ENCODE measurements at regions not wholly inside any gene's neighbourhood (a gene's known extent, or its start where the extent isn't known, plus 50 kb on each side); places are given as distances from the start of the nearest gene placed in this dataset.

- no peak for DNase-seq (ENCODE audit: low read depth, low spot score)
- no peaks in the 10 kb centered on the region for H3K27me3 Mint-ChIP-seq (ENCODE audit: low read depth)
- H3K9me3 Mint-ChIP-seq, result peaks cover 4% of the 10 kb centered on the region
- H3K36me3 Mint-ChIP-seq (ENCODE audit: low read depth), result no peaks in the 10 kb centered on the region
- H3K4me3 Mint-ChIP-seq, result no peak overlapping the region
- H3K27ac Mint-ChIP-seq (ENCODE audit: unreplicated experiment), result no peak overlapping the region
- H3K4me1 Mint-ChIP-seq, result peaks cover 4% of the 10 kb centered on the region
- TF ChIP-seq CTCF (conservative IDR thresholded peaks at IDR 0.05), result no peak
Measured at GRCh38 chr6:126185774-126186173, 154.1 kb upstream of the CENPW start.

DNA sequence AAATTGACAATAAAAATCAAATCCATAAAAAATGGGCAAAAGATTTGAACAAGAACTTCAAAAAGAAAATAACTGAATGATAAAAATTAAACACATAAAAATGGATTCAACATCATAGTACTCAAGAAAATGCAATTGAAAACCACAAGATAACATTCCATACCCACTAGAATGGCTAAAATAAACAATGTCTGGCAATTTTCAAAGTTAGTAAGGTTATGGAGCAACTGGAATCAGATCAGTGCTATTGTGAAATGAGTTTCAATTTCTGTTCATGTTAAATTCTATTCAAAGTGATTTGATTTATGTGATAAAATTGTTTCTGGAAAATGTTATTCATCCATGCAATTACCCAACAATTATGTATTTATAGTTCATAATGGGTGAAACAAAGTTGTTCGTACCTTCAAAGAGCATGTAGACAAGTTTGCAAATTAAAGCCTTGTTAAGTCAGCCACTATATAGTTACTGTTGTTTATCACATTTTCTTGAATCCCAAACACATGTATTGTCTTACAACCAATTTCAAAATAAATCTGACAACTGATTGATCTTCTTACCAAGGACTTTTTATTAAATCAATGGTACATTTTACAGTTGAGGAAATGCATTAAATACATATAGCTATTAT is 151.5 kb upstream of the CENPW start:
- no peaks in the 10 kb centered on the region for H3K4me1 Mint-ChIP-seq
- H3K36me3 Mint-ChIP-seq (ENCODE audit: low read depth), result peaks cover 3% of the 10 kb centered on the region

DNA sequence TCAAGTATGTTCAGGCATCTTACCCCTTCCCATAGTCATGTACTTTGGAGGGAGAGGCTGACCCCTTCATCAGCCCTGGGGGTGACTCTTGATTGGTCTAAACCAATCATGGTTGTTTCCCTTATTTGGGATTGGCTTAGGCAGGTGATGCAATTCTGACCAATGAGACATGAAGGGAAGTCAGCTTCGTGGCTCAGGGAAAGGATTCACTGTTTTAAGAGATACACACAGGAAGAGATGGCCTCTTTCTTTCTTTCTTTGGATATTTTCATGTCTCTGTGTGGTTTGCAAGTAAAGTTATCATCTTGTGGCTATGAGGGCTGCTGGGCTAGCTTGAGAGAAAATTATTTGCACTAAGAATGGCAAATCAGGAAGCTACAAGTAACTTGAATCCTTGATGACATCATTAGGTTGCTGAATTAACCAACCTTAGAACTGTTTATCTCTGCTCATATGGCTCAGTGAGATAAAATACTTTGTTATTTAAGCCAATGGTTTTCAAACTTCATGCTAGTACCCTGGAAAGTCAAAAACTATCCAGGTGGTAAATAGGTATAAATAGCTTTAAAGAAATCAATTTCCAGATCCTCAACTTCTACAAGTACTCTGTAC is 144.2 kb upstream of the CENPW start:
- Mint-ChIP-seq H3K36me3 (ENCODE audit: low read depth) (peaks cover 4% of the 10 kb centered on the region), H3K27ac (ENCODE audit: unreplicated experiment) (no peak overlapping the region), H3K27me3 (ENCODE audit: low read depth) (no peaks in the 10 kb centered on the region), H3K4me1 (no peaks in the 10 kb centered on the region), H3K4me3 (no peak overlapping the region), H3K9me3 (peaks cover 4% of the 10 kb centered on the region)
- DNase-seq (ENCODE audit: low read depth, low spot score), result no peak
- TF ChIP-seq CTCF (conservative IDR thresholded peaks at IDR 0.05), result no peak

More for the DNA sequence above, 151.5 kb upstream of the CENPW start:
- no peaks in the 10 kb centered on the region for H3K27me3 Mint-ChIP-seq (ENCODE audit: low read depth)
- DNase-seq (ENCODE audit: low read depth, low spot score), result no peak
- H3K4me3 Mint-ChIP-seq, result no peak overlapping the region
- peaks cover 8% of the 10 kb centered on the region for H3K9me3 Mint-ChIP-seq
- no peak for TF ChIP-seq CTCF (conservative IDR thresholded peaks at IDR 0.05)
- H3K27ac Mint-ChIP-seq (ENCODE audit: unreplicated experiment), result no peak overlapping the region

DNA sequence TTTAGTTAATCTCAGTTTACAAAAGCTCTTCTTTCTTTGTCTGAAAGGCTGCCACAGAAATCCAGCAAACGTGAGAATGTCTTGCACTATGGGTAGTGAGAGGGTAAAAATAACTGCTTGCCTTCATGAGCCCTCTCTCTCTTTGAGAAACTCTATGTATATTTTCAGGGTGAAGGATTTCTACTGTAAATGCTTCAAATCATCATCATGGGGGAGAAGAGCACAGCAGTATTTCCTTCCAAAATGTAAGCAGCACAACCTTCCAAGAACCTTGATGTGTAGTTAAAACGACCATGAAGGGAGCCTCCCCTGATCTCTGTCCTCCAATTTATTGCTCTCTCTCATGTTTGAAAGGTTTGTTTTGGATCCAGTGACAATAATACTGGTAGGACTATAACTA is 141.3 kb upstream of the CENPW start:
- Mint-ChIP-seq H3K27me3 (ENCODE audit: low read depth) (no peaks in the 10 kb centered on the region), H3K27ac (ENCODE audit: unreplicated experiment) (no peak overlapping the region), H3K4me3 (no peak overlapping the region), H3K36me3 (ENCODE audit: low read depth) (peaks cover 2% of the 10 kb centered on the region), H3K4me1 (no peaks in the 10 kb centered on the region), H3K9me3 (no peaks in the 10 kb centered on the region)
- no peak for TF ChIP-seq CTCF (conservative IDR thresholded peaks at IDR 0.05)
- no peak for DNase-seq (ENCODE audit: low read depth, low spot score)

DNA sequence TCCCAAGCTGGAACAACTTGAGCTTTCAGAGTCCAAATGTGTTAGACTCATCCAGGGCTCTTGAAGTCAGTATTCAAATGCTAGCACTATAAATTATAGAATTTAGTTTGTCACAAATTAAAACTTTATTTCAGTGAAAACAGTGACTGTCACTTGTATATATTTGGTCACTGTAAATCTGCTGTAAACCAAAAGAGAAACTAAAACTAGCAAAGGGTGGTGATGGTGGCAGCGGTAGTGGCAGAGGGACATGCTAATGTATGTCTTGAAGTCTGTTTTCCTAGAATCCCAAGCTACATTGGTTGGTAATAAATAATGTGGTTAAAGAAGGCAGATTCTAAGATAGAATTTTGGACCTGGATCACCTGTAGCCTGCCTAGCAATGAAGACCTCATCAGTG is 140.4 kb upstream of the CENPW start:
- Mint-ChIP-seq H3K36me3 (ENCODE audit: low read depth) (no peaks in the 10 kb centered on the region), H3K27ac (ENCODE audit: unreplicated experiment) (no peak overlapping the region), H3K9me3 (no peaks in the 10 kb centered on the region), H3K4me3 (no peak overlapping the region), H3K27me3 (ENCODE audit: low read depth) (no peaks in the 10 kb centered on the region), H3K4me1 (no peaks in the 10 kb centered on the region)
- no peak for DNase-seq (ENCODE audit: low read depth, low spot score)
- no peak for TF ChIP-seq CTCF (conservative IDR thresholded peaks at IDR 0.05)

Measured in neural crest cell (in vitro differentiated cells).